Ishikawa (cell line): ENCODE measurements at regions not wholly inside any gene's neighbourhood (a gene's known extent, or its start where the extent isn't known, plus 50 kb on each side); places are given as distances from the start of the nearest gene placed in this dataset.

Experiments
- CEBPB ChIP-seq: IDR thresholded peaks from 2 replicates; pipeline ENCODE4 v1.6.1; 2012
- CREB1 ChIP-seq: IDR thresholded peaks from 2 replicates; pipeline ENCODE4 v1.6.1; 2012; ENCODE audit warnings: low read depth
- EGR1 ChIP-seq: IDR thresholded peaks from 2 replicates; pipeline ENCODE4 v1.6.1; 2012
- EP300 ChIP-seq: IDR thresholded peaks from 2 replicates; pipeline ENCODE4 v1.6.1; 2012; ENCODE audit warnings: borderline replicate concordance
- FOXM1 ChIP-seq: IDR thresholded peaks from 2 replicates; pipeline ENCODE4 v1.6.1; 2012; ENCODE audit warnings: low read depth, borderline replicate concordance
- MAX ChIP-seq: IDR thresholded peaks from 2 replicates; pipeline ENCODE4 v1.6.1; 2012
- NFIC ChIP-seq: IDR thresholded peaks from 2 replicates; pipeline ENCODE4 v1.6.1; 2012
- RAD21 ChIP-seq: IDR thresholded peaks from 2 replicates; pipeline ENCODE4 v1.6.1; 2012; ENCODE audit warnings: low read depth
- TAF1 ChIP-seq: IDR thresholded peaks from 2 replicates; pipeline ENCODE4 v1.6.1; 2012; ENCODE audit warnings: low read depth, mild to moderate bottlenecking
- TCF12 ChIP-seq: IDR thresholded peaks from 2 replicates; pipeline ENCODE4 v1.6.1; 2012; ENCODE audit warnings: low read depth
- TEAD4 ChIP-seq: IDR thresholded peaks from 2 replicates; pipeline ENCODE4 v1.6.1; 2012
- USF1 ChIP-seq: IDR thresholded peaks from 2 replicates; pipeline ENCODE4 v1.6.1; 2012
- YY1 ChIP-seq: IDR thresholded peaks from 2 replicates; pipeline ENCODE4 v1.6.1; 2012; ENCODE audit warnings: low read depth
- ZBTB7A ChIP-seq: IDR thresholded peaks from 2 replicates; pipeline ENCODE4 v1.6.1; 2012; ENCODE audit warnings: low read depth
- TF ChIP-seq, protein P1 (sequence below): IDR thresholded peaks from 2 replicates; pipeline ENCODE4 v1.6.1; 2012; ENCODE audit warnings: low read depth, mild to moderate bottlenecking

DNA sequence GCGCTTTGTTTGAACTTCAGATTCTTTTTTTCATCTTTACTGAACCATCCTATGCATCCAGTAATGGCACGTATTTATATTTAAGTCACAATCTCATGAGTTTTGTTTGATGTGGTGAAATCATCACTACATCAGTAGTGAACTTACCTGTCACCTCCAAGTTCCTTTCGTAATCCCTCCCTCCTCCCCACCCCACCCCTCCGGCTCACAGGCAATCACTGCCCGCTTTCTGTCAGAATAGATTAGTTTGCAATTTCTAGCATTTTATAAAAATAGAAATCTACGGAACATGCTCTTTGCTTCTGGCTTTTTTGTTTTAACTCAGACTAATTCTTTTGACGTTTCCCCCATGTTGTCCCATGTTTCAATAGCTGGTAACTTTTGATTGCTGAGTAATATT, 305.4 kb upstream of the IRX4 start:
- TF ChIP-seq NFIC (no peak), ZBTB7A (no peak), RAD21 (no peak), MAX (no peak), TCF12 (no peak), EGR1 (no peak), TEAD4 (no peak), CEBPB (no peak), USF1 (no peak), EP300 (no peak), FOXM1 (no peak), TAF1 (no peak), YY1 (no peak), CREB1 (no peak)

GRCh38 chr5:2187687-2188086, 305.0 kb upstream of the IRX4 start:
- TF ChIP-seq TEAD4 (no peak), TAF1 (no peak), TCF12 (no peak), RAD21 (no peak), MAX (no peak), ZBTB7A (no peak), EP300 (no peak), CREB1 (no peak), USF1 (no peak), CEBPB (no peak), FOXM1 (no peak), YY1 (no peak), NFIC (no peak), EGR1 (no peak)
- TF ChIP-seq, protein P1, sequence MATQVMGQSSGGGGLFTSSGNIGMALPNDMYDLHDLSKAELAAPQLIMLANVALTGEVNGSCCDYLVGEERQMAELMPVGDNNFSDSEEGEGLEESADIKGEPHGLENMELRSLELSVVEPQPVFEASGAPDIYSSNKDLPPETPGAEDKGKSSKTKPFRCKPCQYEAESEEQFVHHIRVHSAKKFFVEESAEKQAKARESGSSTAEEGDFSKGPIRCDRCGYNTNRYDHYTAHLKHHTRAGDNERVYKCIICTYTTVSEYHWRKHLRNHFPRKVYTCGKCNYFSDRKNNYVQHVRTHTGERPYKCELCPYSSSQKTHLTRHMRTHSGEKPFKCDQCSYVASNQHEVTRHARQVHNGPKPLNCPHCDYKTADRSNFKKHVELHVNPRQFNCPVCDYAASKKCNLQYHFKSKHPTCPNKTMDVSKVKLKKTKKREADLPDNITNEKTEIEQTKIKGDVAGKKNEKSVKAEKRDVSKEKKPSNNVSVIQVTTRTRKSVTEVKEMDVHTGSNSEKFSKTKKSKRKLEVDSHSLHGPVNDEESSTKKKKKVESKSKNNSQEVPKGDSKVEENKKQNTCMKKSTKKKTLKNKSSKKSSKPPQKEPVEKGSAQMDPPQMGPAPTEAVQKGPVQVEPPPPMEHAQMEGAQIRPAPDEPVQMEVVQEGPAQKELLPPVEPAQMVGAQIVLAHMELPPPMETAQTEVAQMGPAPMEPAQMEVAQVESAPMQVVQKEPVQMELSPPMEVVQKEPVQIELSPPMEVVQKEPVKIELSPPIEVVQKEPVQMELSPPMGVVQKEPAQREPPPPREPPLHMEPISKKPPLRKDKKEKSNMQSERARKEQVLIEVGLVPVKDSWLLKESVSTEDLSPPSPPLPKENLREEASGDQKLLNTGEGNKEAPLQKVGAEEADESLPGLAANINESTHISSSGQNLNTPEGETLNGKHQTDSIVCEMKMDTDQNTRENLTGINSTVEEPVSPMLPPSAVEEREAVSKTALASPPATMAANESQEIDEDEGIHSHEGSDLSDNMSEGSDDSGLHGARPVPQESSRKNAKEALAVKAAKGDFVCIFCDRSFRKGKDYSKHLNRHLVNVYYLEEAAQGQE, result no peak

GRCh38 chr5:2187156-2187555, 304.4 kb upstream of the IRX4 start:
- TF ChIP-seq FOXM1 (no peak), YY1 (no peak), EP300 (no peak), NFIC (no peak), TEAD4 (no peak), RAD21 (no peak), CREB1 (no peak), EGR1 (no peak)

GRCh38 chr5:2186472-2187015, 303.8 kb upstream of the IRX4 start:
- TF ChIP-seq RAD21 (no peak), CEBPB (no peak), MAX (no peak), YY1 (no peak), EGR1 (no peak), TEAD4 (no peak), TAF1 (no peak), ZBTB7A (no peak), TCF12 (no peak), CREB1 (no peak)
- TF ChIP-seq, protein P1, result no peak

GRCh38 chr5:2185646-2186471, 303.1 kb upstream of the IRX4 start:
- no peak for TF ChIP-seq USF1
- TF ChIP-seq CEBPB, result no peak
- TF ChIP-seq YY1, result no peak
- no peak for TF ChIP-seq TAF1
- no peak for TF ChIP-seq FOXM1
- TF ChIP-seq NFIC, result no peak
- no peak for TF ChIP-seq TEAD4
- TF ChIP-seq RAD21, result no peak
